Naive thymus-derived CD8-positive, alpha-beta T cell (primary cell): ENCODE measurements at regions not wholly inside any gene's neighbourhood (a gene's known extent, or its start where the extent isn't known, plus 50 kb on each side); places are given as distances from the start of the nearest gene placed in this dataset.

Source experiments
- ATAC-seq, 2 donors: fragments of 150-1000 bp; cut with Tn5 transposase in 1 of 2; sonication (Bioruptor Pico), chemical (Tn5 transposase) in 1 of 2; 1 replicate in 1 of 2; 2 replicates in 1 of 2; pipeline ENCODE4 v1.10.0; 2021; ENCODE audit warnings: mild to moderate bottlenecking in 2 of 2, moderate library complexity in 2 of 2
- POLR2A ChIA-PET: fragments of 350-600 bp; sonication (Branson Sonifier 250); formaldehyde crosslinking; loops from one replicate; lab custom pipeline; 2021; ENCODE audit warnings: antibody characterized with exemption; lab: Charles Lee
- DNase-seq, 10 donors: peaks; one replicate each; pipeline versions ENCODE4 v3.0.0 to v3.0.0-alpha.2; 2020 to 2022
- H3K27ac Mint-ChIP-seq, 10 donors: one replicate each; pipeline ENCODE4 v1.8.0; 2020 to 2022; ENCODE audit warnings: mild to moderate bottlenecking in 10 of 10, mixed read lengths in 10 of 10, moderate library complexity in 4 of 10, inconsistent platforms in 1 of 10
- H3K27me3 Mint-ChIP-seq, 5 donors: one replicate each; pipeline ENCODE4 v1.8.0; 2021 to 2022; ENCODE audit warnings: mixed read lengths in 5 of 5
- H3K36me3 Mint-ChIP-seq, 3 donors: one replicate each; pipeline ENCODE4 v1.8.0; 2020 to 2022; ENCODE audit warnings: mixed read lengths in 3 of 3, mild to moderate bottlenecking in 2 of 3, inconsistent platforms in 1 of 3
- H3K4me1 Mint-ChIP-seq, 4 donors: one replicate each; pipeline ENCODE4 v1.8.0; 2021 to 2022; ENCODE audit warnings: mixed read lengths in 4 of 4
- H3K4me3 Mint-ChIP-seq, 10 donors: one replicate each; pipeline ENCODE4 v1.8.0; 2020 to 2022; ENCODE audit warnings: mild to moderate bottlenecking in 10 of 10, mixed read lengths in 10 of 10, moderate library complexity in 6 of 10, inconsistent platforms in 1 of 10
- H3K9me3 Mint-ChIP-seq, 9 donors: one replicate each; pipeline ENCODE4 v1.8.0; 2020 to 2022; ENCODE audit warnings: mixed read lengths in 9 of 9, mild to moderate bottlenecking in 3 of 9, inconsistent platforms in 1 of 9, moderate library complexity in 1 of 9

DNA sequence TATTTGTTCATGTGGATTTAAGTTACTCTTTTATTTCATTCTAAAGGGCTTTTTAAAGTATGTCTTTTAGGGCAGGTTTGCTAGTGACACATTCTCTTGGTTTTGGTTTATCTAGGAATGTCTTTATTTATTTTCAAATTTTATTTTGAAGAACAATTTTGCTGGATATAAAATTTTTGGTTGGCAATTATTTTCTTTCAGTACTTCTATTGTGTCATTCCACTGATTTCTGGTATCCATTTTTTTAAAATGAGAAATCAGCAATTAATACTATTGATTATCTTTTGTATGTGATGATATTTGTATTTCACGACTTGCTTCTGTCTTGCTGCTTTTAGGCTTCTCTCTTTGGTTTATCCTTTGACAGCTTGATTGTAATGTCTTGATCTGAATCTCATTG lies 756.3 kb downstream of the INHBA start:
- Mint-ChIP-seq H3K4me3 (no peak overlapping the region), H3K36me3 (peaks cover 0 to 31% (median 1%) of the 10 kb centered on the region in 3 donors), H3K9me3 (peaks cover 5 to 74% (median 38%) of the 10 kb centered on the region in 9 donors), H3K4me1 (no peaks in the 10 kb centered on the region), H3K27ac (no peak overlapping the region), H3K27me3 (no peaks in the 10 kb centered on the region)
- no peak for DNase-seq
- POLR2A ChIA-PET, result no interaction called here
- ATAC-seq, result no peak

DNA sequence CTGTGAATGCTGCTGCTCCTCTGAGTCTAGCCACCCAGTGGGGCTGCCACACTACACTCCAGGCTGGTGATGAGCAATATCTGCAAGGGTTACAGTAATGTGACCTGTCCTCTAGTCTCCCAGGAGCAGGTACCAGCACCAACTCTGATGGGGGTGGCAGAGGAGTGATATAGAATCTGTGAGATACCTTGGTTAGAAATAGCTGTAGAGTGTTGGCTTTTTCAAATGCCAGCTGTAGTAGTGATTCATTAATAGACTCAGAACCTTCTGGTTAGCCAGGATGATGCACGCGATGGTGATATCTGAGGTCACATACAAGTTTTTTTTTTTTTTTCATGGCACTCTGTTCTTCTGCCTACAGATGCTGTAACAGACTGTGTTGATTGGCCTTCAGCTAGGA lies 757.1 kb downstream of the INHBA start:
- H3K36me3 Mint-ChIP-seq, result peaks cover 0 to 27% (median 0%) of the 10 kb centered on the region in 3 donors
- no peak for ATAC-seq
- H3K27ac Mint-ChIP-seq, result no peak overlapping the region
- H3K27me3 Mint-ChIP-seq, result no peaks in the 10 kb centered on the region
- no peaks in the 10 kb centered on the region for H3K4me1 Mint-ChIP-seq
- peaks cover 5 to 68% (median 35%) of the 10 kb centered on the region in 9 donors for H3K9me3 Mint-ChIP-seq
- DNase-seq, result no peak
- no peak overlapping the region for H3K4me3 Mint-ChIP-seq
- POLR2A ChIA-PET, result no interaction called here

DNA sequence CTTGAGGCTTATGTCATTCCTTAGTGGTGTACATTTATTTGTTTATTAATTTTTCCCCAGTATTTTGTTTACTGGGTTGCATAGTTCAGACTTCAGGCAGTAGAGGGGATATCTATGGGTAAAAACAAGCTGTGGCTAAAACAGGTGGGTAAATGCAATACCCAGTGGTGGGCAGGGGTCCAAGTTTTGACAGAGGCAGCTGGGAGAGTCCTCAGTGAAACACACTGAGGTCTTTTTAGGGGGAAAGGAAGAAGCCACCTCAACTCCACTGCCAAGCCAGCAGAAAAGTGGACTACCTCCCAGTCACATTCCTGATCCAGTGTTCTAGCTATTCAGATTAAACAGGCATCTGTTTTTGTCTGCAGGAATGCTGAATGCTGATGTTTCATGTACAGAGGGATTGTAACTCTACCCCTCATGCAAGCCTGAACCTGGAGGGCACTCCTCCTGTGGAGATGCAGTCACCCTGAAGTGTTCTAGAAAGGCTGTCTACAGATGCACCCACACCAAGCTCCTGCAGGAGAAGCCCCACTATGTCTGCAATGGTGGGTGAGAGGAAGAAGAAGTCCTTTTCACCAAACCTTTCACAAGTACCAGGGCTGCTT lies 757.8 kb downstream of the INHBA start:
- Mint-ChIP-seq H3K9me3 (peaks cover 5 to 61% (median 35%) of the 10 kb centered on the region in 9 donors), H3K36me3 (peaks cover 0 to 27% (median 0%) of the 10 kb centered on the region in 3 donors), H3K27me3 (no peaks in the 10 kb centered on the region), H3K4me3 (no peak overlapping the region), H3K27ac (no peak overlapping the region), H3K4me1 (no peaks in the 10 kb centered on the region)
- ATAC-seq (no peak), DNase-seq (no peak)
- POLR2A ChIA-PET, result no interaction called here

DNA sequence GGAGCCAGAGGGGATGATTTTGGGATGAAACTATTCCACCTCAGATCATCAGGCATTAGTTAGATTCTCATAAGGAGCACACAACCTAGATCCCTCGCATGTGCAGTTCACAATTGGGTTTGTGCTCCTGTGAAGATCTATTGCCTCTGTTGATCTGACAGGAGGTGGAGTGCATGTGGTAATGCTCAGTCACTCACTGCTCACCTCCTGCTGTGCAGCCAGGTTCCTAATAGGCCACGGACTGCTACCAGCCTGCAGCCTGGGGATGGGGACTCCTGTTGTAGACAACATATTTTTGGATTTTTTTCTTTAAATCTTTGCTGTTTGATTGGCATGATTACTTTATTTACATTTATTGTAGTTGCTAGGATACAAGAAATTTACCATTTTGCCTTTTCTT lies 765.0 kb downstream of the INHBA start:
- Mint-ChIP-seq H3K4me1 (no peaks in the 10 kb centered on the region), H3K27ac (no peak overlapping the region), H3K9me3 (peaks cover 7 to 41% (median 14%) of the 10 kb centered on the region in 9 donors), H3K36me3 (peaks cover 0 to 8% (median 0%) of the 10 kb centered on the region in 3 donors), H3K27me3 (peaks cover 0 to 2% (median 0%) of the 10 kb centered on the region in 5 donors), H3K4me3 (no peak overlapping the region)
- no peak for ATAC-seq
- POLR2A ChIA-PET, result no interaction called here
- no peak for DNase-seq

DNA sequence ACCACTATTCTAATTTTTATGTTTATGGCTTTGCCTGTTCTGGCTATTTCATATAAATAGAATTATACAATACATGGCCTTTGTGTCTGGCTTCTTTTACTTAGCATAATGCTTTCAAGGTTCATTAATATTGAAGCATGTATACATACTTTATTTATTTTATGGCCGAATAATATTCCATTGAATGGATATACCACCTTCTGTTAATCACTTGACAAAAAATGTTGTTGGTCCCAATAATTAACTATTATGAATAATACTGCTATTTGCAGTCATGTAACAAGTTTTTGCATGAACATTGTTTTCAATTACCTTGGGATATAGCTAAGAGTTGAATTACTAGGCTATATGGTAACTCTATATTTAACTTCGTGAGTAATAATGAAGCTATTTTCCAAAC lies 767.5 kb downstream of the INHBA start:
- Mint-ChIP-seq H3K27me3 (peaks cover 0 to 2% (median 0%) of the 10 kb centered on the region in 5 donors), H3K27ac (no peak overlapping the region), H3K36me3 (no peaks in the 10 kb centered on the region), H3K4me1 (no peaks in the 10 kb centered on the region), H3K4me3 (no peak overlapping the region), H3K9me3 (peaks cover 0 to 48% (median 8%) of the 10 kb centered on the region in 9 donors)
- POLR2A ChIA-PET, result no interaction called here
- no peak for ATAC-seq
- DNase-seq, result no peak

DNA sequence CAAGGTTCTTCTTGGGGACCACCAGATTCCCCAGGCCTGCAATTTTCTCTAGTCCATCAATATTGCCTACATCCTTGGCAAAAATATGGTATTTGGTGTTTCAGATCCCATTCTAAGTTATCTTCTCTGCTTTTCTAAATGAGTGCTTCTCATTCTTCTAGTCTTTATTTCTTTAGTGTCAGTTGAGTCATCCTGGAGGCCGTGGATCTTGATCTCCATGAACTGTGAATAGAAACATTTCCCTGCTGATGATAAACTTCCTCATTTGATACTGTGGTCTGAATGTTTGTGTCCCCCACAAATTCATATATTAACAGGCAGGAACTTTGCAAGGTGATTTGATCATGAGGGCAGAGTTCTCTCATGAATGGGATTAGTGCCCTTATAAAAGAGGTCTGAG lies 779.3 kb downstream of the INHBA start:
- Mint-ChIP-seq H3K27ac (no peak overlapping the region), H3K4me1 (no peaks in the 10 kb centered on the region), H3K9me3 (peaks cover 0 to 10% (median 2%) of the 10 kb centered on the region in 9 donors), H3K36me3 (no peaks in the 10 kb centered on the region), H3K27me3 (peaks cover 0 to 1% (median 0%) of the 10 kb centered on the region in 5 donors), H3K4me3 (no peak overlapping the region)
- DNase-seq (no peak), ATAC-seq (no peak)
- POLR2A ChIA-PET, result no interaction called here

DNA sequence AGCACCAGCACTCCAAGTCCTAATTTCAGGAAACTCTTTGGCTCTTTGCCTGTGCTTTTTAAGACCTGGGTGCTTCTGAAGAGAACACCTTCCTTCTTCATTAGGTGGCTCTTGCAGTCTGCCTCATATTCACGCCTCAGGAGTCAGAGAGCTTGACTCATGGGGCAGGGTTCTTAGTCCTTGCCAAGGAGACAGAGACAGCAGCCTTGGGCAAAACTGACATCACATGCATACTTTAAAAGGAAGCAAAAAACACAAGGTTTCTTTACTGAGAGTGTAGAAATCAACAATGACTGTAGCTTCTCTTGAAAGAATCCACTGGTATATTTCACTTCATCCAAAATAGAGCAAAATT lies 780.6 kb downstream of the INHBA start:
- POLR2A ChIA-PET, result no interaction called here
- Mint-ChIP-seq H3K9me3 (peaks cover 0 to 10% (median 2%) of the 10 kb centered on the region in 9 donors), H3K4me3 (no peak overlapping the region), H3K27me3 (peaks cover 0 to 1% (median 0%) of the 10 kb centered on the region in 5 donors), H3K4me1 (no peaks in the 10 kb centered on the region), H3K27ac (peak overlapping the region in 1 of 10 donors; percentile 46), H3K36me3 (no peaks in the 10 kb centered on the region)
- no peak for ATAC-seq
- no peak for DNase-seq

DNA sequence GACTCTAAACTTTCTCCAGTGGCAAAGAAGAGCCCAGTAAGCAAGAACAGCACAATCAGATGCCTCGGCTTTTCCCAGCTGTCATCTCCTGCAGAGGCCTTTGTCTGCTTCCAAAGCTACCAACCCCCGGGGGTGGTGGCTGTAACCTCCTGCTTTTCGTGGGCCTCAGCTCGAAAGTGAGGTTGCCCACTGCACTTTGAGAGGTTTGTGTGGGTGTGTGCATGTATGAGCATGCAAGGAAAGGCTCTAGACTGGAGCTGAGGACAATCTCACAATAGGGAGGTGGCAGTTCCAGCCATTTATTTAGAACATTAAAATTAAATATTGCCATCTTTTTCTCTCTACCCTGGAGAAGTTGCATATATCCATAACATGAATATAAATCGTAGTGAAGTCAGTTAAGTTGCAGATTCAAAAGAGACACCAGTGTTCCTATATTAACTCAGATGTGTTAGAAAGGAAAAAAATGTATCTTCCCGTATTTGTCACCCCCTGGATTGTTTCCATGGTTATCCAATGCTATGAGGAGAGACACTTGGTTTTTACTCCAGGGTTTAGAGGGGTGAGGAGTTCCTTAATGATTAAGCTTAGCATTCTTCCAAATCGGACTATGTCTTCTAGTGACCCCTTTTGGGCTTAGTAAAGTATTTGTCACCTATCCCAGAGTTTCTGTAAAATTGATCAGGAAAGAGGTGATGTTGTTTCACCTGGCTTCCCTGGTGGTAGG lies 781.1 kb downstream of the INHBA start:
- no peak for DNase-seq
- POLR2A ChIA-PET, result no interaction called here

DNA sequence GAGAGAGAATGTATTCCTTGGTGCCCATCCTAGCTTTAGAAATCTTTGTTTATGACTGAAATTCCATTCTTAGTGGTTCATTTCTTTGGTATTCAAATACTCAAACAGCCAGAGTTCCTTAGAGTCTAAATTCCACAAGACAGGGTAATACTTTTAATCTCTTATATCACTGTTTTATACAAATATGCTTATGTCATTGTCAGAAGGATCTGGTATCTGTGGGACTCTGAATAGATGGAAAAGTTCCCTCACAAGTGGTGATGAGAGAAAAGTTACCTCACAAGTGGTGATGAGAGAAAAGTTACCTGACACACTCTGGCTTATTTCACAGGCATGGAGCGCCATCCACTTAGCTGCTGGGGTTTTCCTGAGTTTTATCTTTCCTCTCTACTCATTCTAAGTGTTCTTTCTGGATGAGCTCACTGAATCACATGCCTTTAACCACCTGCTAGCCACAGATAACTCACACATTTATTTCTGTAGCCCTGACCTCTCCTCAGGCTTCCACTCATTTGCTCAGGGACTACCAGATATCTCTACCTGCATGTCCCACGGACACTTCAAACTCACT lies 784.0 kb downstream of the SUGCT start:
- peaks cover 0 to 1% (median 0%) of the 10 kb centered on the region in 5 donors for H3K27me3 Mint-ChIP-seq
- ATAC-seq (no peak), DNase-seq (no peak)
- H3K36me3 Mint-ChIP-seq, result no peaks in the 10 kb centered on the region
- no peaks in the 10 kb centered on the region for H3K4me1 Mint-ChIP-seq
- H3K9me3 Mint-ChIP-seq, result peaks cover 0 to 14% (median 2%) of the 10 kb centered on the region in 9 donors
- no peak overlapping the region for H3K27ac Mint-ChIP-seq
- H3K4me3 Mint-ChIP-seq, result no peak overlapping the region
- POLR2A ChIA-PET, result no interaction called here

More for the DNA sequence above, 781.1 kb downstream of the INHBA start:
- Mint-ChIP-seq H3K27me3 (peaks cover 0 to 1% (median 0%) of the 10 kb centered on the region in 5 donors), H3K9me3 (peaks cover 0 to 10% (median 2%) of the 10 kb centered on the region in 9 donors), H3K4me1 (no peaks in the 10 kb centered on the region), H3K36me3 (no peaks in the 10 kb centered on the region), H3K4me3 (no peak overlapping the region), H3K27ac (no peak overlapping the region)
- no peak for ATAC-seq

DNA sequence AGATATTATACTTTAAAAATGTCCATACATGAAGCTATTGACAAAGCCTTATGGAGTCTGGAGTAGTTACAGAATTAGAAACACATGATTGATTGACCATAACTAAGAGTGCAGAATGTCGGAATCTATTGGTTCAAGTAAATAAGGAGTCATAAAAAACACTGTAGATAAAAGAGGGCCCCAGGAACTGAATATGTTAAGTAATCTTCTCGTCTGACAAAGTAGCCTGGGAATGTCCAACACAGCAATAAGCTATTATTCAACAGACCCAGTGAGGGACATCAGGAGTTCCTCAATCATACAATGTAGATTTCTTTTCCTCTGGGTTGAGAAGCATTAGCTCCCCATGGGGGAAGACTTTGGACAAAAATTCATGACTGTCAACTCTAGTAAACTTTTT lies 782.0 kb downstream of the SUGCT start:
- peaks cover 0 to 13% (median 0%) of the 10 kb centered on the region in 9 donors for H3K9me3 Mint-ChIP-seq
- H3K27ac Mint-ChIP-seq, result no peak overlapping the region
- DNase-seq (no peak), ATAC-seq (no peak)
- H3K4me3 Mint-ChIP-seq, result no peak overlapping the region
- peaks cover 0 to 1% (median 0%) of the 10 kb centered on the region in 5 donors for H3K27me3 Mint-ChIP-seq
- H3K36me3 Mint-ChIP-seq, result no peaks in the 10 kb centered on the region
- H3K4me1 Mint-ChIP-seq, result no peaks in the 10 kb centered on the region
- POLR2A ChIA-PET, result no interaction called here

DNA sequence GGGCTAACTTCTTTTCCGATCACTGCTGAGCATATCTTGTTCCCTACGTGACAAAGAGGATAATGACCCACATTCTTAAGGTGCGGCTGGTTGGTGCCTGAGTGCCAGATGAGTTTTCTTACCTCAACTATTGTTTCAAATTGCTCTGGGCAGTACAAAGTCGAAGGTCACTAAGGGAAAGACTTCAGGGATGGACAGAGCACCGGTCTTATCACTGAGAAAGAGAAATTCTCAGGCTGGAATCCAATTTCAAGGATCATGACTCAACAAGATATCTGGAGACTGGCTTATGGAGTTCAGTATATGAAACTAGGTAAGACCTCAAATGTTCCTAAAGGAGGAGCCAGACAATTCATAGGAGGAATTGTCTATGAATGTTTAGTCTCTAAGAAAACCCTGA lies 780.3 kb downstream of the SUGCT start:
- Mint-ChIP-seq H3K9me3 (peaks cover 0 to 13% (median 0%) of the 10 kb centered on the region in 9 donors), H3K27ac (no peak overlapping the region), H3K4me1 (no peaks in the 10 kb centered on the region), H3K4me3 (no peak overlapping the region), H3K36me3 (no peaks in the 10 kb centered on the region), H3K27me3 (peaks cover 0 to 1% (median 0%) of the 10 kb centered on the region in 5 donors)
- DNase-seq (no peak), ATAC-seq (no peak)
- POLR2A ChIA-PET, result no interaction called here
